HG03159 (cell line): ENCODE measurements at regions not wholly inside any gene's neighbourhood (a gene's known extent, or its start where the extent isn't known, plus 50 kb on each side); places are given as distances from the start of the nearest gene placed in this dataset.

Source experiments
- ATAC-seq: cut with Tn5 transposase; IDR thresholded peaks from one replicate; pipeline ENCODE4 v1.9.1; 2021; ENCODE audit warnings: mild to moderate bottlenecking, moderate library complexity; ENCODE audit not compliant: unreplicated experiment

GRCh38 chr2:150729495-150729955 lies 242.1 kb upstream of the RND3 start:
- ATAC-seq = peak; percentile 79

GRCh38 chr2:150718280-150718679 lies 230.8 kb upstream of the RND3 start:
- no peak for ATAC-seq

- no peak for ATAC-seq
Measured at GRCh38 chr2:150716186-150716585, 228.7 kb upstream of the RND3 start.

- no peak for ATAC-seq
Measured at GRCh38 chr2:150715501-150715900, 228.0 kb upstream of the RND3 start.

- ATAC-seq = no peak
Measured at GRCh38 chr2:150710916-150711315, 223.4 kb upstream of the RND3 start.

- no peak for ATAC-seq
Measured at GRCh38 chr2:150710041-150710440, 222.6 kb upstream of the RND3 start.

GRCh38 chr2:150706561-150706960 lies 219.1 kb upstream of the RND3 start:
- no peak for ATAC-seq

- ATAC-seq = no peak
Measured at GRCh38 chr2:150705767-150706166, 218.3 kb upstream of the RND3 start.

- no peak for ATAC-seq
Measured at GRCh38 chr2:150705357-150705756, 217.9 kb upstream of the RND3 start.

- no peak for ATAC-seq
Measured at GRCh38 chr2:150702791-150703190, 215.3 kb upstream of the RND3 start.

GRCh38 chr2:150700666-150701580 lies 213.5 kb upstream of the RND3 start:
- no peak for ATAC-seq

GRCh38 chr2:150699218-150699617 lies 211.8 kb upstream of the RND3 start:
- ATAC-seq = no peak

GRCh38 chr2:150698016-150698661 lies 210.7 kb upstream of the RND3 start:
- no peak for ATAC-seq

- no peak for ATAC-seq
Measured at GRCh38 chr2:150697596-150697995, 210.1 kb upstream of the RND3 start.

- ATAC-seq = no peak
Measured at GRCh38 chr2:150695451-150696135, 208.1 kb upstream of the RND3 start.

- no peak for ATAC-seq
Measured at GRCh38 chr2:150693556-150693955, 206.1 kb upstream of the RND3 start.

- no peak for ATAC-seq
Measured at GRCh38 chr2:150690870-150691269, 203.4 kb upstream of the RND3 start.

- ATAC-seq = no peak
Measured at GRCh38 chr2:150690261-150690660, 202.8 kb upstream of the RND3 start.

GRCh38 chr2:150689590-150689989 lies 202.1 kb upstream of the RND3 start:
- no peak for ATAC-seq

GRCh38 chr2:150688016-150688415 lies 200.5 kb upstream of the RND3 start:
- no peak for ATAC-seq

- no peak for ATAC-seq
Measured at GRCh38 chr2:150686391-150686790, 198.9 kb upstream of the RND3 start.
